Activated CD4-positive, alpha-beta T cell treated with anti-CD3 and anti-CD28 coated beads, Interleukin-2, amount 10 ng/mL, durations not matched to agents 7 days and 5 days (primary cell): ENCODE measurements at regions not wholly inside any gene's neighbourhood (a gene's known extent, or its start where the extent isn't known, plus 50 kb on each side); places are given as distances from the start of the nearest gene placed in this dataset.

Source experiments
- CTCF ChIA-PET: fragments of 350-600 bp; sonication (Branson Sonifier 250); formaldehyde crosslinking; loops from one replicate; lab custom pipeline; 2021; ENCODE audit warnings: antibody characterized with exemption; lab: Charles Lee
- POLR2A ChIA-PET: fragments of 350-600 bp; sonication (Branson Sonifier 250); formaldehyde crosslinking; loops from one replicate; lab custom pipeline; 2021; ENCODE audit warnings: antibody characterized with exemption; lab: Charles Lee
- DNase-seq: peaks from one replicate; pipeline ENCODE4 v3.0.0-alpha.2; 2020
- H3K27ac Mint-ChIP-seq: one replicate; pipeline ENCODE4 v1.8.0; 2021; ENCODE audit warnings: mild to moderate bottlenecking, moderate library complexity, mixed read lengths
- H3K27me3 Mint-ChIP-seq: one replicate; pipeline ENCODE4 v1.8.0; 2021; ENCODE audit warnings: mixed read lengths
- H3K36me3 Mint-ChIP-seq: one replicate; pipeline ENCODE4 v1.8.0; 2021; ENCODE audit warnings: low read depth, mixed read lengths
- H3K4me1 Mint-ChIP-seq: one replicate; pipeline ENCODE4 v1.8.0; 2021; ENCODE audit warnings: mixed read lengths
- H3K4me3 Mint-ChIP-seq: one replicate; pipeline ENCODE4 v1.8.0; 2021; ENCODE audit warnings: mild to moderate bottlenecking, moderate library complexity, mixed read lengths
- H3K9me3 Mint-ChIP-seq: one replicate; pipeline ENCODE4 v1.8.0; 2021; ENCODE audit warnings: mixed read lengths

- ChIA-PET POLR2A (no interaction called here), CTCF (no interaction called here)
- DNase-seq = no peak
- Mint-ChIP-seq H3K36me3 (no peaks in the 10 kb centered on the region), H3K4me1 (peaks cover 44% of the 10 kb centered on the region), H3K4me3 (no peak overlapping the region), H3K27ac (no peak overlapping the region), H3K27me3 (no peaks in the 10 kb centered on the region), H3K9me3 (no peaks in the 10 kb centered on the region)
Measured at GRCh38 chr17:69605571-69605970, 191.1 kb downstream of the MAP2K6 start.

GRCh38 chr17:69606142-69606800 is 191.8 kb downstream of the MAP2K6 start:
- ChIA-PET POLR2A (no interaction called here), CTCF (interaction anchor here (0.9 to 1.6 kb wide), 4 partner anchors 8 to 112 kb away, joined by 3 to 5 read pairs (median 4); no protein-coding TSS in a partner anchor)
- Mint-ChIP-seq H3K36me3 (no peaks in the 10 kb centered on the region), H3K4me1 (peaks cover 45% of the 10 kb centered on the region), H3K4me3 (no peak overlapping the region), H3K27ac (peak overlapping the region; percentile 68), H3K27me3 (no peaks in the 10 kb centered on the region), H3K9me3 (peaks cover 3% of the 10 kb centered on the region)
- DNase-seq = no peak

GRCh38 chr17:69607162-69607834 is 192.8 kb downstream of the MAP2K6 start:
- H3K36me3 Mint-ChIP-seq = no peaks in the 10 kb centered on the region
- ChIA-PET CTCF (interaction anchor here (0.5 to 1.6 kb wide), 7 partner anchors 9 to 199 kb away, joined by 3 to 5 read pairs (median 4); no protein-coding TSS in a partner anchor), POLR2A (interaction anchor here (0.6 kb wide), 1 partner anchor 587 kb away, joined by 3 read pairs; no protein-coding TSS in a partner anchor)
- DNase-seq = peak; percentile 50
- no peak overlapping the region for H3K4me3 Mint-ChIP-seq
- peak overlapping the region; percentile 68 for H3K27ac Mint-ChIP-seq
- H3K27me3 Mint-ChIP-seq = no peaks in the 10 kb centered on the region
- peaks cover 6% of the 10 kb centered on the region for H3K9me3 Mint-ChIP-seq
- H3K4me1 Mint-ChIP-seq = peaks cover 43% of the 10 kb centered on the region

GRCh38 chr17:69608141-69608540 is 193.6 kb downstream of the MAP2K6 start:
- no peak overlapping the region for H3K27ac Mint-ChIP-seq
- no peak overlapping the region for H3K4me3 Mint-ChIP-seq
- peaks cover 6% of the 10 kb centered on the region for H3K9me3 Mint-ChIP-seq
- ChIA-PET POLR2A (no interaction called here), CTCF (interaction anchor here (0.8 kb wide), 1 partner anchor 32 kb away, joined by 3 read pairs; no protein-coding TSS in a partner anchor)
- H3K36me3 Mint-ChIP-seq = no peaks in the 10 kb centered on the region
- peaks cover 34% of the 10 kb centered on the region for H3K4me1 Mint-ChIP-seq
- no peaks in the 10 kb centered on the region for H3K27me3 Mint-ChIP-seq
- no peak for DNase-seq

DNA sequence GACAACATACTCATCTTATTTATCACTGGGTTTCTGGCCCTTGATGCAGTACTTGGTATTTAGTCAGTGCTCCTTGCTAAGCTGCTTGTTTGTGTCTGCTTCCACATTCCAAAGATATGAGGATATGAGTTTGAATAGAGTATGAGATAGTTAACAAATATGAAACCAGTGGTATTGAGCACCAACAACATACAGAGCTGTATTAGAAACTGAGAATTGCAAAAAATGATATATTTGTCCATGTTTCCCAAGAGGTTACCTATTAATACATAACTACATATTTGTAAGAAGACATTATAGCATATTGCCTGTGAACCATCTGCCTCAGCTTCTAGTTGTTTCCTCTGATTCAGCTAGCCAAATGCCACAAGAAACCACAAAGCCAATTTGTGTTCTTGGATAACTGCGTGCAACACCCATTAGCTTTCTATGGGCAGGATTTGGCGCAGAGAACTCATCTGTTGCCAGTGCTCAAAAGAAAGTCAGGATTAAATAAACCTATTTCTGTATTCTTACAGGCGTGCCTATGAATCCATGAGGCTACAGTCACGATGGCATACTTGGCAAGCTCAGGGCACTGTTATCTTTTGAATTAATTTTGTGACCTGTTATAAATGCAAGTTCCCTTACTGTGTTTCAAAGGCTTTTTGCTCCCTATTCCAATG is 194.4 kb downstream of the MAP2K6 start:
- Mint-ChIP-seq H3K36me3 (no peaks in the 10 kb centered on the region), H3K27ac (no peak overlapping the region), H3K9me3 (peaks cover 6% of the 10 kb centered on the region), H3K4me1 (peaks cover 32% of the 10 kb centered on the region), H3K27me3 (no peaks in the 10 kb centered on the region), H3K4me3 (no peak overlapping the region)
- CTCF ChIA-PET = no interaction called here
- no peak for DNase-seq
- POLR2A ChIA-PET = no interaction called here

- ChIA-PET CTCF (no interaction called here), POLR2A (no interaction called here)
- no peaks in the 10 kb centered on the region for H3K27me3 Mint-ChIP-seq
- no peak overlapping the region for H3K27ac Mint-ChIP-seq
- DNase-seq = no peak
- peaks cover 6% of the 10 kb centered on the region for H3K9me3 Mint-ChIP-seq
- no peak overlapping the region for H3K4me3 Mint-ChIP-seq
- H3K4me1 Mint-ChIP-seq = peaks cover 32% of the 10 kb centered on the region
- no peaks in the 10 kb centered on the region for H3K36me3 Mint-ChIP-seq
Measured at GRCh38 chr17:69609473-69610305, 195.2 kb downstream of the MAP2K6 start.

DNA sequence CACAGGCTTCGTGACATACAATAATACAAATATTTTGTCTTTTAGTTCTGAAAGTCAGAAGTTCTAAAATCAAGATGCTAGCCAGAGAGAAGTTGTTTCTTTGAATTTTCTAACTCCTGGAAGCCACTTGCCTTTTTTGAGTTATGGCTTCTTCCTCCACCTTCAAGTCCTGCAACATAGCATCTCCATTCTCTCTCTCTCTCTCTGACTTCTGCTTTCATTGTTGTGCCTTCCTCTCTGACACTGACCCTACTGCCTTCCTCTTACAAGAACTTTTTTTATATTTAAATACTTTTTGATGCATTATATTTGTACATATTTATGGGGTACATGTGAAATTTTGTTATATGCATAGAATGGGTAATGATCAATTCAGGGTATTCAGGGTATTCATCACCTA is 205.9 kb downstream of the MAP2K6 start:
- Mint-ChIP-seq H3K36me3 (no peaks in the 10 kb centered on the region), H3K27ac (no peak overlapping the region), H3K27me3 (no peaks in the 10 kb centered on the region), H3K4me3 (no peak overlapping the region), H3K9me3 (peaks cover 2% of the 10 kb centered on the region), H3K4me1 (no peaks in the 10 kb centered on the region)
- ChIA-PET CTCF (no interaction called here), POLR2A (no interaction called here)
- no peak for DNase-seq

GRCh38 chr17:69625474-69625873 is 211.0 kb downstream of the MAP2K6 start:
- ChIA-PET CTCF (no interaction called here), POLR2A (no interaction called here)
- Mint-ChIP-seq H3K27ac (no peak overlapping the region), H3K4me3 (no peak overlapping the region), H3K9me3 (no peaks in the 10 kb centered on the region), H3K4me1 (no peaks in the 10 kb centered on the region), H3K27me3 (no peaks in the 10 kb centered on the region), H3K36me3 (no peaks in the 10 kb centered on the region)
- no peak for DNase-seq

- no peaks in the 10 kb centered on the region for H3K36me3 Mint-ChIP-seq
- POLR2A ChIA-PET = no interaction called here
- no peak overlapping the region for H3K4me3 Mint-ChIP-seq
- no peaks in the 10 kb centered on the region for H3K4me1 Mint-ChIP-seq
- H3K27ac Mint-ChIP-seq = no peak overlapping the region
- CTCF ChIA-PET = no interaction called here
- no peak for DNase-seq
- no peaks in the 10 kb centered on the region for H3K27me3 Mint-ChIP-seq
- H3K9me3 Mint-ChIP-seq = no peaks in the 10 kb centered on the region
Measured at GRCh38 chr17:69630056-69630635, 215.6 kb downstream of the MAP2K6 start.

DNA sequence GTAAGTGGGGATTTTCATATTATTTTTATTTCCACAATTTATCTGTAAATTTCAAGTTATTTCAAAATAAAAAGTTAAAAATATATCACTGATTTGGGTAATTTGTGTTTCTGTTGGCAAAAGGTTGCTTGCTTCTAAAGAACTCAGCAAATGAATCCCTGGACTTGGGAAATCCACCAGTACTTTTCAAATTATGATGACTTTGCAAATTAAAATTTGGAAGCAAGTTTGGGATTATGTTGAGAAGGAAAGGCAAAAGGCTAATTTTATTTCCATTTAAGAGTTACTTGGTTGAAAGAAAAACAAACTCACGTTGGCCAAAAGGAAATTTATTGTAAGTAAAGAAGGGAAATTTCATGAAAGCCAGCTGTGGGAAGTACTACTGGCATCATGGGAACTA is 220.3 kb downstream of the MAP2K6 start:
- no peaks in the 10 kb centered on the region for H3K27me3 Mint-ChIP-seq
- no peak overlapping the region for H3K27ac Mint-ChIP-seq
- DNase-seq = no peak
- ChIA-PET CTCF (no interaction called here), POLR2A (no interaction called here)
- no peaks in the 10 kb centered on the region for H3K9me3 Mint-ChIP-seq
- no peak overlapping the region for H3K4me3 Mint-ChIP-seq
- H3K4me1 Mint-ChIP-seq = no peaks in the 10 kb centered on the region
- no peaks in the 10 kb centered on the region for H3K36me3 Mint-ChIP-seq

DNA sequence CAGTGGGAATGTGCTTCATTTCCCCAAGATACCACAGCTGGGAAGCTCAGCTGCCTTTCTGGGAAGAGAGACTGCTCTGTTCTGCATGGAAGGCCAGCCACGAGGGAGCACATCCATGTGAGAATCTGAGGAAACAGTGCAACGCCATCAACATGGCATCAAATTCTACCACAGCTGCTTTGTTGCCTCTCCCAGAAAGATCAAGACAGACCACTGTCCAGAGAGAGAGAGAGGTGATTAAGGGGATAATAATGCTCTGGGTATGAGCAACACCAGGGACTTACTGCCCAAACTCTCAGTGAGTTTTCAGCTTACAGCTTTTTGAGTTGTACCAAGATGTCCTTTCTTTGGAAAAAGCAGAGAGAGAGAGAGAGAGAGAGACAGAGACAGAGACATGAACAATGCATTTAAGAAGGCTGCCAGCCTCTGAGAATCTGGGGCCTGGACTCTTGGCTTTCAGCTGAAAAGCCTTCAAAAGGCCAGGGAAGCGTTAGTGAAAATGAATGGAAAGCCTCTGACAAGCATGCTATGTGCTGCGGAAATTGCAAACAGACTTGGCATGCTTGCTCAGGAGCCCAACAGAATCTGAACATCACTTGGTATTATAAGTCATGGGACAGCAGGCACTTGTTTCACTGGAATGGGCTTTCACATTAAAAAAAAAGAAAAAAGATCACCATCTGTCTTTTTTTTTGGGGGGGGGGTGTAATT is 223.1 kb downstream of the MAP2K6 start:
- ChIA-PET CTCF (no interaction called here), POLR2A (no interaction called here)
- Mint-ChIP-seq H3K9me3 (no peaks in the 10 kb centered on the region), H3K4me3 (no peak overlapping the region), H3K36me3 (no peaks in the 10 kb centered on the region), H3K4me1 (no peaks in the 10 kb centered on the region), H3K27ac (no peak overlapping the region), H3K27me3 (no peaks in the 10 kb centered on the region)
- DNase-seq = no peak

DNA sequence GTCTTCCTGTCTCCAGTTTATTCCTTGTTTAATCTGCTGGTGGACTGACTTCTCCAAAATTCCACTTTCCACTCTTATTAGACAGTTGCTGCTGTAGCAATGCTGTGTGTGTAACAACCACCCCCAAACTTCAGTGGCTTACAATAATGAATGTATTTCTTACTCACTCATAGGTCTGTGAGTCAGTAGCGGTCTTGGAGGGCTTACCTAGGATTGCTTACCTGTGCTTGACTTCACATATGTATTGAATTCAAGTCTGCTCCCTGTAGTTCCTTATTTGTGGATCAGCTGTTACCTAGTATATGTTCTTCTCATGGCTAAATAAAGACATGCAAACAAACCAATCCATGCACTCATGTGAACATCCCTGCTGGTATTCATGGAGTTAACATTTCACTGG is 224.6 kb downstream of the MAP2K6 start:
- no peaks in the 10 kb centered on the region for H3K36me3 Mint-ChIP-seq
- DNase-seq = no peak
- POLR2A ChIA-PET = no interaction called here
- H3K9me3 Mint-ChIP-seq = no peaks in the 10 kb centered on the region
- no peaks in the 10 kb centered on the region for H3K4me1 Mint-ChIP-seq
- CTCF ChIA-PET = no interaction called here
- H3K27me3 Mint-ChIP-seq = no peaks in the 10 kb centered on the region
- no peak overlapping the region for H3K4me3 Mint-ChIP-seq
- H3K27ac Mint-ChIP-seq = no peak overlapping the region
